GM19372 (cell line): ENCODE measurements at regions not wholly inside any gene's neighbourhood (a gene's known extent, or its start where the extent isn't known, plus 50 kb on each side); places are given as distances from the start of the nearest gene placed in this dataset.

Experiments
- ATAC-seq: cut with Tn5 transposase; IDR thresholded peaks from one replicate; pipeline ENCODE4 v1.9.1; 2021; ENCODE audit warnings: mild to moderate bottlenecking, low read depth, moderate library complexity; ENCODE audit not compliant: unreplicated experiment

GRCh38 chr1:90561103-90561783 is 155.9 kb downstream of the BARHL2 start:
- no peak for ATAC-seq

- no peak for ATAC-seq
Measured at GRCh38 chr1:90558754-90559378, 158.2 kb downstream of the BARHL2 start.

GRCh38 chr1:90558126-90558525 is 159.0 kb downstream of the BARHL2 start:
- ATAC-seq = no peak

- ATAC-seq = no peak
Measured at GRCh38 chr1:90557706-90558105, 159.4 kb downstream of the BARHL2 start.

- ATAC-seq = no peak
Measured at GRCh38 chr1:90550626-90551406, 166.3 kb downstream of the BARHL2 start.

- no peak for ATAC-seq
Measured at GRCh38 chr1:90544356-90544755, 172.7 kb downstream of the BARHL2 start.

GRCh38 chr1:90537606-90538362 is 179.3 kb downstream of the BARHL2 start:
- ATAC-seq = no peak

- no peak for ATAC-seq
Measured at GRCh38 chr1:90534663-90535295, 182.3 kb downstream of the BARHL2 start.

GRCh38 chr1:90534116-90534515 is 183.0 kb downstream of the BARHL2 start:
- ATAC-seq = no peak

- no peak for ATAC-seq
Measured at GRCh38 chr1:90526954-90527353, 190.1 kb downstream of the BARHL2 start.

- ATAC-seq = no peak
Measured at GRCh38 chr1:90522432-90522831, 194.7 kb downstream of the BARHL2 start.

GRCh38 chr1:90513956-90514355 is 203.1 kb downstream of the BARHL2 start:
- no peak for ATAC-seq

GRCh38 chr1:90512441-90512840 is 204.7 kb downstream of the BARHL2 start:
- no peak for ATAC-seq

- ATAC-seq = no peak
Measured at GRCh38 chr1:90510143-90510542, 207.0 kb downstream of the BARHL2 start.

- no peak for ATAC-seq
Measured at GRCh38 chr1:90509225-90510048, 207.7 kb downstream of the BARHL2 start.

GRCh38 chr1:90508376-90509167 is 208.5 kb downstream of the BARHL2 start:
- no peak for ATAC-seq

GRCh38 chr1:90507173-90507572 is 209.9 kb downstream of the BARHL2 start:
- ATAC-seq = no peak

GRCh38 chr1:90505806-90506205 is 211.3 kb downstream of the BARHL2 start:
- ATAC-seq = no peak

GRCh38 chr1:90504509-90504908 is 212.6 kb downstream of the BARHL2 start:
- ATAC-seq = no peak
